Effector memory CD8-positive, alpha-beta T cell (primary cell): ENCODE measurements at regions not wholly inside any gene's neighbourhood (a gene's known extent, or its start where the extent isn't known, plus 50 kb on each side); places are given as distances from the start of the nearest gene placed in this dataset.

Experiments
- ATAC-seq: fragments of 150-1000 bp; cut with Tn5 transposase; replicated peaks from 2 replicates; pipeline ENCODE4 v1.10.0; 2021; ENCODE audit warnings: mild to moderate bottlenecking, moderate library complexity
- DNase-seq, 3 experiments: peaks; one replicate each; pipeline ENCODE4 v3.0.0; 2021
- H3K27ac Mint-ChIP-seq, 2 donors: one replicate each; pipeline ENCODE4 v1.8.0; 2022; ENCODE audit warnings: mild to moderate bottlenecking in 2 of 2, mixed read lengths in 2 of 2, moderate library complexity in 2 of 2
- H3K27me3 Mint-ChIP-seq, 2 donors: one replicate each; pipeline ENCODE4 v1.8.0; 2022; ENCODE audit warnings: mixed read lengths in 2 of 2
- H3K36me3 Mint-ChIP-seq: one replicate; pipeline ENCODE4 v1.8.0; 2022; ENCODE audit warnings: mild to moderate bottlenecking, moderate library complexity, mixed read lengths; ENCODE audit not compliant: insufficient read depth
- H3K4me1 Mint-ChIP-seq, 2 donors: one replicate each; pipeline ENCODE4 v1.8.0; 2022; ENCODE audit warnings: low read depth in 2 of 2, mixed read lengths in 2 of 2
- H3K4me3 Mint-ChIP-seq, 2 donors: one replicate each; pipeline ENCODE4 v1.8.0; 2022; ENCODE audit warnings: mild to moderate bottlenecking in 2 of 2, mixed read lengths in 2 of 2, moderate library complexity in 2 of 2
- H3K9me3 Mint-ChIP-seq, 2 donors: one replicate each; pipeline ENCODE4 v1.8.0; 2022; ENCODE audit warnings: mixed read lengths in 2 of 2

DNA sequence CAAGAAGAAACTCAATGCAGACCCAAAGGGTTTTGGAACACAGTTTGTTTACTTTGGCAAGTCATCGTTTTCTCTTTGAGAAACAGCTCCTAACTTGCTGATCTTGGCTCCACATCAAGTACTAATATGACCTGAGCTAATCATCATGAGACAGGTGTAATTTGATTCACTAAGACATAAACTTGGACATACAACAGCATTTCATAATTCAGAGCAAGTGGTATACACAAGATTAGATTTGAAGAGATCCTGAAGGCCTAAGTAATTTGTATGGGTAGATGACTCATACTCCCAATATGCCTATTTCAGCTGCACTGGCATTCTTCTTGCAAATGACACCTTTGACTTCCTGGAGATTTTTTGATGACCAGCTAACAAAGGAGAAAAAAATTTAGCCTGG is 1521.7 kb downstream of the RPA4 start:
- Mint-ChIP-seq H3K36me3 (peaks cover 3% of the 10 kb centered on the region), H3K4me1 (no peaks in the 10 kb centered on the region), H3K27ac (no peak overlapping the region), H3K4me3 (no peak overlapping the region), H3K9me3 (peaks cover 0 to 1% of the 10 kb centered on the region in 2 donors), H3K27me3 (no peaks in the 10 kb centered on the region)
- no peak for ATAC-seq
- DNase-seq: no peak

DNA sequence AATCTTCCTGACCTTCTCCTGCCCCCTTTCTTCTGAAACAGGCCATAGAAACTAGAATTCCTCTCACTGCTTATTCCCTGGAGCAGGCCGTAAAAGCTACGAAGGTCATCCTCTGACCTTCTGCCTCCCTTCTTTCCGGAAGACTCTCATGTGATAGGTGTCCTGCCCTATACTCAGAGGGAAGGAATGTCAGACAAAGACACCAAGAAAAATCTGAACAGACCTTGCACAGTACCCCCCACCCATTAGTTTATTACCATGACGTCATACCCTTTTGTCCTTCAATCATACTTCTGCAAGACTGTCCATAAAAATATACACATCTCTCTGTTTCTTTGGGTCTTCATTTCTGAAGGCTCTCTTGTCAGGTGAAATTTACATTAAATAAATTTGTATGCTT is 1523.9 kb downstream of the RPA4 start:
- Mint-ChIP-seq H3K27ac (no peak overlapping the region), H3K4me3 (no peak overlapping the region), H3K27me3 (no peaks in the 10 kb centered on the region), H3K9me3 (peaks cover 0 to 1% of the 10 kb centered on the region in 2 donors), H3K36me3 (peaks cover 3% of the 10 kb centered on the region), H3K4me1 (no peaks in the 10 kb centered on the region)
- DNase-seq (no peak), ATAC-seq (no peak)

DNA sequence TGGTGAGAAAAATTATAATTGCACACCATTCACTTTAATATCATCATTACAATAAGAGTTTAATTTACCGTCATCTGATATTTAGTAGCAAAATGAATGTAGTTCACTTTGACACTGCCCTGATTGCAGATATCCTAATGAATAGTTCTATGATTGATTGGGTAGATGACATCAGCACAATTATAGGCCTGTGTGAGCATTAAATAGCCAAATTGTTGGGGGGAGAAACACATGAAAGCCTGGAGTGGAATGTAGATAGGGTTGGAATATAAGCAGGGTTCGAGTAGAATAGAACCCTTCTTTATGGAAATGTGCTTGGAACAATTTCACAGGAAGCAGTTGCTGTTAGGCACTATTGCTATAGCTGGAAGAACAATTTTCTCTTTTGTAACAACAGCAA is 1526.2 kb downstream of the RPA4 start:
- Mint-ChIP-seq H3K4me3 (no peak overlapping the region), H3K4me1 (no peaks in the 10 kb centered on the region), H3K9me3 (peaks cover 0 to 1% of the 10 kb centered on the region in 2 donors), H3K27ac (no peak overlapping the region), H3K27me3 (no peaks in the 10 kb centered on the region), H3K36me3 (no peaks in the 10 kb centered on the region)
- DNase-seq (no peak), ATAC-seq (no peak)

DNA sequence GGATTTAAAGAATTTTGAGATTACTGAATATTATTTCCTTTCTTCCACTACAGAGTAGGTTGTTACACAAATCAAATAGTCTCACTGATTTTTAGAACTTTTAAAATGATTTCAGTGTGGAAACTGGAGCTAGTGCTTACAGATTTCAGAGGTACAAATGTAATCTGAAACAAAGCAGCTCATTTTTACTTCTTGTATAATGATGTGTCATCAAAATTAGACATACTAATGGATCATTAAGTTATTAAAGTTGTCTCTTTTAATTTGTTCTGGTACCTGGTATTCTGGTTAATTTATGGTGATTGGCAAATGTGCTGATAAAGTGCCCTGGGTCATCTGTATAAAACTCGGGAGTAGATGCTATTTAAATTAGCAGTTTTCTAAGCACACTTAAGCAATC is 1528.3 kb downstream of the RPA4 start:
- Mint-ChIP-seq H3K27ac (no peak overlapping the region), H3K4me3 (no peak overlapping the region), H3K9me3 (peaks cover 0 to 1% of the 10 kb centered on the region in 2 donors), H3K27me3 (no peaks in the 10 kb centered on the region), H3K36me3 (no peaks in the 10 kb centered on the region), H3K4me1 (no peaks in the 10 kb centered on the region)
- no peak for DNase-seq
- ATAC-seq: no peak

GRCh38 chrX:98422536-98422935 is 1538.8 kb downstream of the RPA4 start:
- no peak for DNase-seq
- Mint-ChIP-seq H3K36me3 (no peaks in the 10 kb centered on the region), H3K4me1 (no peaks in the 10 kb centered on the region), H3K4me3 (no peak overlapping the region), H3K27me3 (no peaks in the 10 kb centered on the region), H3K9me3 (no peaks in the 10 kb centered on the region), H3K27ac (no peak overlapping the region)
- ATAC-seq: no peak

GRCh38 chrX:98432413-98432812 is 1548.7 kb downstream of the RPA4 start:
- H3K27me3 Mint-ChIP-seq: no peaks in the 10 kb centered on the region
- no peak for ATAC-seq
- no peak overlapping the region for H3K4me3 Mint-ChIP-seq
- no peak overlapping the region for H3K27ac Mint-ChIP-seq
- no peaks in the 10 kb centered on the region for H3K36me3 Mint-ChIP-seq
- no peaks in the 10 kb centered on the region for H3K4me1 Mint-ChIP-seq
- H3K9me3 Mint-ChIP-seq: no peaks in the 10 kb centered on the region
- DNase-seq: no peak

DNA sequence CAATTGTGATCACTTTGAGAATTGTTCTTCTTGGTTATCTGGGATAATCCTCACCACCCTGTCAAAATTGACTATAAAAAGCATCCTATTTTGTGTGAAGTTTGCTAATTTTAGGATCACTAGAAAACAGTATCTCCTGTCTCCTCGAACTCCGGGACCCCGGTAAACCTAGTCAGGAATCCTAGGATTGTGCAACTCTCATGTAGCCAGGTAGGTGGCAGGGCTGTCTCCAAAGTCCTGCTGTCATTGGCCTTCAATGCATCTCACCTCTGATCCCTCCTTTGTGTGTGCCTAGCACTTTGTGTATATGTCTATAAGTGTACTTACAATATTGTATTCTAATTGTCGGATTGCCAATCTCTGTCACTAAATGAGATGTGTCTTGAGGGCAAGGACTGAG is 1564.8 kb downstream of the RPA4 start:
- Mint-ChIP-seq H3K9me3 (no peaks in the 10 kb centered on the region), H3K27ac (no peak overlapping the region), H3K27me3 (no peaks in the 10 kb centered on the region), H3K4me1 (no peaks in the 10 kb centered on the region), H3K4me3 (no peak overlapping the region), H3K36me3 (no peaks in the 10 kb centered on the region)
- DNase-seq: no peak
- no peak for ATAC-seq

DNA sequence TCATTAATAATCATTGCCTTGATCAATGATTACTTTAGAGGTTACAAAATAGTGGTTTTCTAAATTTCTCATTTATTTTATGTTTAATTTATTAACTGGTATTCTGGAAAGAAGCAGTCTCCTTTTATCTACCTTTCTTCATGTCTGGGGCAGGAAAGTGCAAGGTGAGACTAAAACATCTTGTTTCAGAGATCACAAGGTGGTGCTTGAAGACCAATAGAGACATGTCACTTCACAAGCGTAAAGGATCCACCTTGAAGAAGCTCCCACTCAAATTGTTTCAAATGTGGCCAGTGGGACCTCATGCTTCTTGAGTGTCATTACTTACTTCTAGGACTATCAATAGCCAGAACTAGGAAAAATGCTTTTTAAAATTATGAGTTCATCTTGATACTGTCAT is 1568.7 kb downstream of the RPA4 start:
- H3K36me3 Mint-ChIP-seq: no peaks in the 10 kb centered on the region
- H3K27ac Mint-ChIP-seq: no peak overlapping the region
- no peaks in the 10 kb centered on the region for H3K27me3 Mint-ChIP-seq
- no peaks in the 10 kb centered on the region for H3K4me1 Mint-ChIP-seq
- DNase-seq: no peak
- H3K9me3 Mint-ChIP-seq: no peaks in the 10 kb centered on the region
- H3K4me3 Mint-ChIP-seq: no peak overlapping the region
- no peak for ATAC-seq

DNA sequence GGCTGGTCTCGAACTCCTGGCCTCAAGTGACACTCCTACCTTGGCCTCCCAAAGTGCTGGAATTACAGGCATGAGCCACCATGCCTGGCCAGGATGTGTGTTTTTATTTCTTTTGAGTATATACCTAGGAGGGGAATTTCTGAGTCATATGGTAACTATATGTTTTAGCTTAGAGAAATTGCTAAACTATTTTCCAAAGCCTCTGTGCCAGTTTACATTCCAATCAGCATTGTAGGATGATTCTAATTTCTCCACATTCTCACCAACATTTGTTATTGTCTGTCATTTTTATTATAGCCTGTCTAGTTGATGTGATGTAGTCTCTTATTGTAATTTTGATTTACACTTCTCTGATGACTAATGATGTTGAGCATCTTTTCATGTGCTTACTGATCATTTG is 1576.0 kb downstream of the RPA4 start:
- no peaks in the 10 kb centered on the region for H3K4me1 Mint-ChIP-seq
- H3K36me3 Mint-ChIP-seq: no peaks in the 10 kb centered on the region
- H3K9me3 Mint-ChIP-seq: no peaks in the 10 kb centered on the region
- ATAC-seq (no peak), DNase-seq (no peak)
- H3K27me3 Mint-ChIP-seq: no peaks in the 10 kb centered on the region
- H3K27ac Mint-ChIP-seq: no peak overlapping the region
- H3K4me3 Mint-ChIP-seq: no peak overlapping the region

- DNase-seq: no peak
- Mint-ChIP-seq H3K36me3 (no peaks in the 10 kb centered on the region), H3K4me1 (no peaks in the 10 kb centered on the region), H3K27me3 (no peaks in the 10 kb centered on the region), H3K27ac (no peak overlapping the region), H3K4me3 (no peak overlapping the region), H3K9me3 (no peaks in the 10 kb centered on the region)
- no peak for ATAC-seq
Measured at GRCh38 chrX:98480606-98481005, 1596.9 kb downstream of the RPA4 start.

- no peaks in the 10 kb centered on the region for H3K27me3 Mint-ChIP-seq
- H3K9me3 Mint-ChIP-seq: no peaks in the 10 kb centered on the region
- no peak overlapping the region for H3K27ac Mint-ChIP-seq
- no peak for ATAC-seq
- DNase-seq: no peak
- no peaks in the 10 kb centered on the region for H3K36me3 Mint-ChIP-seq
- no peaks in the 10 kb centered on the region for H3K4me1 Mint-ChIP-seq
- H3K4me3 Mint-ChIP-seq: no peak overlapping the region
Measured at GRCh38 chrX:98481636-98482035, 1597.9 kb downstream of the RPA4 start.

DNA sequence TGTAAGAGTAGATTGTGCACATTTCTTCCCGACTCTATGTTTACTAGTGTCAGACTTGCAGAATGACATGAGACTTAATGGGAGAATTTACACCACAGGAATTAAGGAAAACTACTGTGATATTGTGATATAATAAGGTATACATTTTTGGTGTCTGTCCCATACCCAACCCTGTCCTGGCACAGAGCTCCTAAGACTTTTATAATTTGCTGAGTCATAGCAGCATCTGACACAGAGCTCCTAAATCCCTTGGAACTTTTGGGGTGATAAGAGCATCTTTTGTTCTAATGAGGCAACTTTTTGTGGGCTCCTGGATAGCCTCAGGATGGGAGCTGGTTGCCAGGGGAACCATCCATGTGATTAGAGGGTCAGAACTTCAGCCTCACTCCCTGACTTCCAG is 1607.0 kb downstream of the RPA4 start:
- H3K9me3 Mint-ChIP-seq: peaks cover 0 to 5% of the 10 kb centered on the region in 2 donors
- no peak for ATAC-seq
- H3K4me1 Mint-ChIP-seq: no peaks in the 10 kb centered on the region
- no peaks in the 10 kb centered on the region for H3K36me3 Mint-ChIP-seq
- H3K27ac Mint-ChIP-seq: no peak overlapping the region
- DNase-seq: no peak
- no peak overlapping the region for H3K4me3 Mint-ChIP-seq
- H3K27me3 Mint-ChIP-seq: no peaks in the 10 kb centered on the region

DNA sequence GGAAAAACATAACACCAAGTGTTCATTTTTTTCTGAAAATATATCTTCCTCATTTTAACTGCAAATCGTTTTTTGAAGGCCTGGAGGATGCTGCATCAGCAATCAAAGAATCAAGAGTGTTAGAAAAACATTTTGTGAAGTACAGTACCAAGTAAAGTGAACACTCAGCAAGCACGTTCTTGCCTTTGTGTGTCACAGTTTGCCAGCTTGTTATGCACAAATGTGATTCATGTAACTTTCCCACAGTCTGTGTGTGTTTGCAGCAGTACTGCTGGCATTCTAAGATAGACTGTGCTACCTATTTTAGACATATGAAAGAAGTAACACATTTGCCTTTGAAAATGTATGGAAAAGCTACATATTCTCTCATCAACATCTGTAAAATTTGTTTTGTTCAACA is 1617.7 kb downstream of the RPA4 start:
- Mint-ChIP-seq H3K4me1 (no peaks in the 10 kb centered on the region), H3K27me3 (no peaks in the 10 kb centered on the region), H3K36me3 (no peaks in the 10 kb centered on the region), H3K9me3 (no peaks in the 10 kb centered on the region), H3K4me3 (no peak overlapping the region), H3K27ac (no peak overlapping the region)
- ATAC-seq (no peak), DNase-seq (no peak)

- no peak for ATAC-seq
- no peak for DNase-seq
- no peaks in the 10 kb centered on the region for H3K27me3 Mint-ChIP-seq
- H3K4me1 Mint-ChIP-seq: no peaks in the 10 kb centered on the region
- no peak overlapping the region for H3K4me3 Mint-ChIP-seq
- H3K27ac Mint-ChIP-seq: no peak overlapping the region
- no peaks in the 10 kb centered on the region for H3K36me3 Mint-ChIP-seq
- no peaks in the 10 kb centered on the region for H3K9me3 Mint-ChIP-seq
Measured at GRCh38 chrX:98506907-98507306, 1623.2 kb downstream of the RPA4 start.

- Mint-ChIP-seq H3K27ac (no peak overlapping the region), H3K4me1 (no peaks in the 10 kb centered on the region), H3K36me3 (no peaks in the 10 kb centered on the region), H3K27me3 (no peaks in the 10 kb centered on the region), H3K4me3 (no peak overlapping the region), H3K9me3 (no peaks in the 10 kb centered on the region)
- DNase-seq: no peak
- ATAC-seq: no peak
Measured at GRCh38 chrX:98514032-98514431, 1630.3 kb downstream of the RPA4 start.
